ENCODE measurements at regions not wholly inside any gene's neighbourhood (a gene's known extent, or its start where the extent isn't known, plus 50 kb on each side); places are given as distances from the start of the nearest gene placed in this dataset.

GRCh38 chr2:118639371-118639770, 208.1 kb downstream of the EN1 start:
- no peak for TF ChIP-seq POLR2A (IDR thresholded peaks at IDR 0.05)
- no peak for TF ChIP-seq CTCF (IDR thresholded peaks at IDR 0.05)
- TF ChIP-seq EP300 (IDR thresholded peaks at IDR 0.05): no peak

Measured in ovary (tissue), 3 donors.